Body of pancreas (tissue), 4 donors: ENCODE measurements at regions not wholly inside any gene's neighbourhood (a gene's known extent, or its start where the extent isn't known, plus 50 kb on each side); places are given as distances from the start of the nearest gene placed in this dataset.

Experiments
- CTCF ChIP-seq, 7 experiments: fragments of 450-650 bp in 4 of 7; fragments of 200-600 bp in 3 of 7; sonication (generic) in 3 of 7; IDR thresholded peaks; one replicate each; pipeline ENCODE4 v1.5.1; 2016 to 2019; ENCODE audit warnings: antibody characterized with exemption in 7 of 7
- POLR2A ChIP-seq, 3 donors: fragments of 450-650 bp; IDR thresholded peaks; one replicate each; pipeline ENCODE4 v1.6.1; 2016; ENCODE audit warnings: antibody characterized with exemption in 3 of 3, mild to moderate bottlenecking in 2 of 3

DNA sequence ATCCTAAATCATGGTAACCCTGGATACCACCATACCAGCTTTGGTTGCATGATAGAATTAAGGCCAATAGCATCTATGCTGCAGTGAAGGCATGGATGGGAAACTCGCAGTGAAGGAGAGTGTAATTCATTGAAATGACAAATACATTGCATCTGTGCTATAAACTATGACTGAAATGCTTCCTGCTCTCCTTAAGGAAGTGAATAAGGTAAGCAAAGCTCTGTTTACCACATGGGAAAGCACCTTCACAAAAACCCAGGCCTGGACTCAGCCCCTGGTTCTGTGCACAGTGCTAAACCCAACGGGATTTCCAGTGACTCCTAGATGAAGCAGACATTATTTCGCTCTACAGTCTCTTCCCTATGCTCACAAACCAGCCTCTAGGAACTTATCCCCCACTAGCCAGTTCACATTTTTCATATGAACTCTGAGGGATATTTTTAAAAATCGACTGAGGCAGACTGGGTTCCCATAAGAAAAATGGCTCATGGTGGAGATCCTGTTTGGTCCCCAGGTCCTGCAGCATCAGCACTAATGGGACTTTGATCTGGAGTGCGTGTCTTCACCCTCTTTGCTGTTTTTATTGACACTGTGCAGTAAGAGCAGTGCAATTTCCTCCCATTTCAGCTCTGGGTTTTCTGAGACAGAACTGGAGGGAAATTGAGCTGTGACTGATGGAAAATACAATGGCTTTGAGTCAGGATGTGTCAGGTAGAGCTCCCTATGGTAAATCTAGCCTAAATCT lies 362.7 kb downstream of the SIPA1L2 start:
- TF ChIP-seq CTCF (IDR thresholded peaks at IDR 0.05), result no peak
- no peak for TF ChIP-seq POLR2A (IDR thresholded peaks at IDR 0.05)
